Thymus (tissue), 11 donors: ENCODE measurements at regions not wholly inside any gene's neighbourhood (a gene's known extent, or its start where the extent isn't known, plus 50 kb on each side); places are given as distances from the start of the nearest gene placed in this dataset.

ENCODE experiments used
- DNase-seq, 9 donors: peaks; one replicate each; pipeline ENCODE4 v3.0.0-alpha.2; 2013; ENCODE audit warnings: low spot score in 9 of 9, low read depth in 6 of 9, missing footprints in 1 of 9
- H3K27ac ChIP-seq, 2 donors: one replicate each; pipeline ENCODE4 v1.5.1; 2013; ENCODE audit warnings: control low read depth in 1 of 2, low read depth in 1 of 2, low read length in 1 of 2, mild to moderate bottlenecking in 1 of 2, moderate library complexity in 1 of 2
- H3K27me3 ChIP-seq, 2 donors: one replicate each; pipeline ENCODE4 v1.5.1; 2013; ENCODE audit warnings: low read length in 1 of 2; ENCODE audit not compliant: control insufficient read depth in 2 of 2, insufficient read depth in 1 of 2
- H3K36me3 ChIP-seq, 2 donors: one replicate each; pipeline ENCODE4 v1.5.1; 2013; ENCODE audit warnings: low read length in 1 of 2, mild to moderate bottlenecking in 1 of 2, moderate library complexity in 1 of 2; ENCODE audit not compliant: control insufficient read depth in 2 of 2, insufficient read depth in 2 of 2
- H3K4me1 ChIP-seq, 2 donors: one replicate each; pipeline ENCODE4 v1.5.1; 2013; ENCODE audit warnings: low read length in 2 of 2; ENCODE audit not compliant: control insufficient read depth in 2 of 2, insufficient read depth in 2 of 2
- H3K4me3 ChIP-seq, 2 donors: one replicate each; pipeline ENCODE4 v1.5.1; 2013; ENCODE audit warnings: low read length in 2 of 2, control low read depth in 1 of 2, mild to moderate bottlenecking in 1 of 2
- H3K9me3 ChIP-seq, 2 donors: one replicate each; pipeline ENCODE4 v1.5.1; 2013; ENCODE audit warnings: low read length in 1 of 2, mild to moderate bottlenecking in 1 of 2; ENCODE audit not compliant: control insufficient read depth in 2 of 2, insufficient read depth in 1 of 2
- WGBS: extraction: QIAGEN DNeasy Blood & Tissue Kit; methylation state at CpG from one replicate; pipeline ENCODE4 v1.1.7; 2013; 5-methylcytosine and 5-hydroxymethylcytosine counted together
- donor health status: healthy.

DNA sequence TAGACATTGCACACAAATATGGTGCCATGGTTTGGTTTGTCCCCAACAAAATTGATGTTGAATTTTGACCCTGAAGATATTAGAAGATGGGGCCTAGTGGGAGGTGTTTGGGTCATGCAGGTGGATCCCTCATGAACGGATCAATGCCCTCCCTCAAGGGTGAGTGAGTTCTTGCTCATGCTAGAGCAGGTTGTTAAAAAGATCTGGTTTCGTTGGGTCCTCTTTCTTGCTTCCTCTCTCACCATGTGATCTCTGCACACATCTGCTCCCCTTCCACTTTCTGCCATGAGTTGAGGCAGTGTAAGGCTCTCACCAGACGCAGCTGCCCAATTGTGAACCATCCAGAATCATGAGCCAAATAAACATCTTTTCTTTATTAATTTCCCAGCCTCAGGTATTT, 87.8 kb upstream of the MDFIC2 start:
- no peaks in the 10 kb centered on the region for H3K36me3 ChIP-seq
- no peak overlapping the region for H3K4me3 ChIP-seq
- no peak for DNase-seq
- WGBS: 88% methylated on average over 3 of the region's 3 CpGs
- no peaks in the 10 kb centered on the region for H3K9me3 ChIP-seq
- H3K27ac ChIP-seq: no peak overlapping the region
- no peaks in the 10 kb centered on the region for H3K4me1 ChIP-seq
- H3K27me3 ChIP-seq: no peaks in the 10 kb centered on the region

DNA sequence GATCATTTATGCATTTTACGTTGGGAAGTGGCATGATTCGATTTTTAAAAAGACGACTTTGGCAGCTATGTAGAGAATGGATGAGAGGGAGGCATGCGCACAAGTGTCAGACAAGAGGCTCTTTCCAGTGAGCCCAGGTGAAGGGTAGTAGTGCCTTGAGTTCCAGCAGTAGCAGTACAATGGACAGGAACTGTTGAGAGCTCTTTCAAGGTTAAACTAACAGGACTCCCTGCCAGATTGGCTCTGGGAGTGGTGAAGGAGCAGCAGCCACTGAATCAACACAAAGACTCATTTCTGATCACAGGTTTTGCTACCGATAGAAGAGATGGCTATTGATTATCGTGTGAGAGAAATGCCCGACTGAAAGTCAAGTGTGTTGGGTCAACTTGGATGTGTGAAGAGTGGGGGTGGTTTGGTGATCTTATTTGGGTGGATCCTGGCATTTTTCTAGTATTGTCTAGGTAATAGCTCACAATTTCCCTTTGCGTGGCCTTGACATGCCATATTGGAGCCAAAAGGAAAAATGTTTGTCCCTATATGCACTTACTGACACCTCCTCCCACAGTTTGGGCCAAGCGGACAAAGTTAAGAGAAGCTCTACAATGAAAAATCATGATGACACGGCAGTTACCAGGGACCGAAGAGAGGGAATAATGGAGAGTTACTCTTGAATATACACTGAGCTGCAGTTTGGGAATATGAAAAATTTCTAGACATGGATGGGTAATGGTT, 81.6 kb upstream of the MDFIC2 start:
- 97% methylated on average over 11 of the region's 11 CpGs for WGBS
- DNase-seq: no peak
- no peak overlapping the region for H3K27ac ChIP-seq

DNA sequence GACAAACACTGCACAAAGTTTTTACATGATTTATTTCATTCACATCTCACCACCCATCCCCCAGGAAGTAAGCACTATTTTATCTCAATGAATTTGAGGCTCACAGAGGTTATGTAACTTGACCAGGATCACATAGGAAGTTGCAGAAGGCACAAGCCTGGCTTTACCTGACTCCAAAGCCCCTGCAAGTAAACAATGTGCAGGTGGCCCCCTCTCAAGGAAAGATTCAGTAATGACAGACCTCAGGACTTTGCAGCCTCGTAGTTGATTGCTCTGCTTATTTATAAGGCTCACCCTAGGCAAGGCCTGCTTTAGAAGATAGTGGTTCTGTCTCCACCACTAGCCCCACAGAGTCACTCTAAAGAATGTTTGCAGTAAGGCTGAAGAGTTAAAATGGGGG, 79.8 kb upstream of the MDFIC2 start:
- H3K9me3 ChIP-seq: no peaks in the 10 kb centered on the region
- whole genome bisulfite sequencing: 62% methylated on average over 1 of the region's 1 CpG
- no peaks in the 10 kb centered on the region for H3K4me1 ChIP-seq
- no peak overlapping the region for H3K27ac ChIP-seq
- no peaks in the 10 kb centered on the region for H3K36me3 ChIP-seq
- no peaks in the 10 kb centered on the region for H3K27me3 ChIP-seq
- DNase-seq: no peak
- no peak overlapping the region for H3K4me3 ChIP-seq

More for the DNA sequence above, 81.6 kb upstream of the MDFIC2 start:
- Histone ChIP-seq H3K4me3 (no peak overlapping the region), H3K27me3 (no peaks in the 10 kb centered on the region), H3K9me3 (no peaks in the 10 kb centered on the region), H3K4me1 (no peaks in the 10 kb centered on the region), H3K36me3 (no peaks in the 10 kb centered on the region)

DNA sequence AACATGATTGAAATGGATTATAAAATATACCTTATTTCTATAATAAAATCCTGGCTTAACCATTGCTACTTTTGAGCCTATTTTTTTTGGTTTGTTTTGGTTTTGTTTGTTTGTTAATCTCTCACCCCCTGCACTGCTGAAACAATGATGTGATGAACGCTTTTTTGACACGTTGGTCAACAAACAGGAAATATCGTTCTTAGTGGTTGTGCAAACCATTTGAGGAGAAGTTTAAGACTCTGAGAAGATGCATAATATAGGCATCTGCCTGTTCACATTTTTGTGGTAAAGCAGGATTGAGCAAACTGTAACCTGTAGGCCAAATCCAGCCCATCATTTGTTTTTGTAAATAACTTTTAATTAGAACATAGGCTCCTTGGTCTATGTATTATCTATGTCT, 75.5 kb upstream of the MDFIC2 start:
- Histone ChIP-seq H3K36me3 (no peaks in the 10 kb centered on the region), H3K27ac (no peak overlapping the region), H3K4me1 (no peaks in the 10 kb centered on the region), H3K4me3 (no peak overlapping the region), H3K9me3 (no peaks in the 10 kb centered on the region), H3K27me3 (no peaks in the 10 kb centered on the region)
- WGBS: 82% methylated on average over 3 of the region's 3 CpGs
- DNase-seq: no peak

DNA sequence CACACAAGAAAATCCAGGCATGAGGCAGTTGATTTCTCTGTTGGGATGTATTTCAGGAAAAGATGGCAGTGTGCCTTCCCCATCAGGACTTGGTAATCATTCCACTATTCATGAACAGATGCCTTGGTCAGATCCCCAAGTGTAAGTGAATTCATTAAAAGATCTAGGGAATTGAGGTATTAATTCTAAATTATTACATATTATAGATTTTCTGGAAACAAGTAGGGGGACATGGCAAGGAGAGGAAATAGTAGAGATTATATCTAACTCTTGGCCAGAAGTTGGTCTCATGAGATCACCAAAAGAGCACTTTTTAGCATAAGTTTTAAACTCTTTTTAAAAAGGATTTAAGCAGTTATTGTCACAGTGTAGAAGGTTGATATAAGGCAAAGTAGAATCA, 74.4 kb upstream of the MDFIC2 start:
- Histone ChIP-seq H3K9me3 (no peaks in the 10 kb centered on the region), H3K4me3 (no peak overlapping the region), H3K27ac (no peak overlapping the region), H3K27me3 (no peaks in the 10 kb centered on the region), H3K4me1 (no peaks in the 10 kb centered on the region), H3K36me3 (no peaks in the 10 kb centered on the region)
- no peak for DNase-seq

DNA sequence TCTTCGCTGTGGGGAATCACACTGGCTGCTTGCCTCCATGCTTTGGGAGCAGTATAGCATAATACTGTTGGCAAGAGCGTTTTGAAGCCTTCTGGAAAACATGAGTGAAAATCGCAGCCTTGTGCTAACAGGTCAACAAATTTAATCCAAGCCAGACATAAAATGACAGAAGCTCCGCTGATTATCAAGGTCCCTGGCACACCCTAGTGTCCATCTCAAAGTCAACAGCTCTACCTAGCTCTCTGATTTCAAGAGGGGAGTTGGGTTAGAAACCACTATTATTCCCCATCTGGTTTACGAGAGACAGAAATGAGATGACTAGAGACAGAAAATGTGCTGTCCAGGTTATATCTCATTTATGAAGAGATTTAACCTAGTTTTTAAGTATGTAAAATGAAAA, 73.6 kb upstream of the MDFIC2 start:
- Histone ChIP-seq H3K27me3 (no peaks in the 10 kb centered on the region), H3K4me3 (no peak overlapping the region), H3K27ac (no peak overlapping the region), H3K4me1 (no peaks in the 10 kb centered on the region), H3K36me3 (no peaks in the 10 kb centered on the region), H3K9me3 (no peaks in the 10 kb centered on the region)
- DNase-seq: no peak
- 92% methylated on average over 5 of the region's 5 CpGs for WGBS

DNA sequence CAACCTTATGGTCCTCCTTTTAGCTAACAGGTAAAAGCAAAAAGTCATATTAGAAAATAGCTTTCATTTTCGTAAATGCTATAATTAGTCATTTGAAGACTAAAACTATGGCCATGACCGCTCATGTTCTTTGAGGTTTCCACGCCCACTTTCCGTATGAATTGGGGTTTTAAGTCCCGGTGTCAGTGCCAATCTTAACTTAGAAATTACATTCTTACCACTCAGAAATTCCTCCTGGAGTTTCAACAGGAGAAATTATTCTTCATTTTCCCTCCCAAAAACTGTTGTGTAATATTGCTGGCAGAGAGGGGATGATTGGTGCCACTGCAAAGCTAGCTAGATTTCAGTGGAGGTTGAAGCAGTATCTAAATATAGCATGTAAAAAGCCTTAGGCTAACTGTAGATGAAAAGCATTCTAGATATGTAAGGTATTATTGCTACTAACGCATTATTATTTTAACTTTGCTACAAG, 71.0 kb upstream of the MDFIC2 start:
- H3K36me3 ChIP-seq: no peaks in the 10 kb centered on the region
- no peaks in the 10 kb centered on the region for H3K9me3 ChIP-seq
- H3K4me1 ChIP-seq: no peaks in the 10 kb centered on the region
- H3K27me3 ChIP-seq: no peaks in the 10 kb centered on the region
- peak in 1 of 9 donors; percentile 2 for DNase-seq
- H3K27ac ChIP-seq: no peak overlapping the region
- no peak overlapping the region for H3K4me3 ChIP-seq
- 88% methylated on average over 6 of the region's 6 CpGs for WGBS

DNA sequence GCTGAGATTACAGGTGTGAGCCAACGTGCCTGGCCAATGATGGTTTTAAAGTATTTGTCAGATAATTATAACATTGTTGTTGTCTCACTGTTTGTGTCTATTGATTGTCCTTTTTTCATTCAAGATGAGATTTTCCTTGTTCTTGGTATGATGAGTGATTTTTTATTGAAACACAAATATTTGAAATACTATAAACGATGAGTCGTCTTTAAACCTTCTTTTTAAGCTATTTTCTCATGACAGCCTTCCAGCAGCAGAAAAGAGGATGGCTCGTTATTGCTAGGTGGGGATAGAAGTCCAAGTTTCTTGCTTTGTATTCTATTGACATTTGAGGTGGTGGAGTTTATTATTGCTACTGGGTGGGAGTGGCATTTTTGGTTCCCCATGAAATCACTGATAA, 61.7 kb upstream of the MDFIC2 start:
- no peaks in the 10 kb centered on the region for H3K9me3 ChIP-seq
- no peaks in the 10 kb centered on the region for H3K27me3 ChIP-seq
- H3K36me3 ChIP-seq: no peaks in the 10 kb centered on the region
- no peak overlapping the region for H3K27ac ChIP-seq
- no peak for DNase-seq
- no peak overlapping the region for H3K4me3 ChIP-seq
- 93% methylated on average over 4 of the region's 4 CpGs for WGBS
- no peaks in the 10 kb centered on the region for H3K4me1 ChIP-seq
